ENCODE measurements at regions not wholly inside any gene's neighbourhood (a gene's known extent, or its start where the extent isn't known, plus 50 kb on each side); places are given as distances from the start of the nearest gene placed in this dataset.

GRCh38 chr4:126614356-126614855 lies 1018.4 kb upstream of the INTU start:
- Histone ChIP-seq H3K27me3 (ENCODE audit: low read length) (no peaks in the 10 kb centered on the region), H3K9me3 (ENCODE audit: low read length) (peaks cover 15% of the 10 kb centered on the region), H4K20me1 (ENCODE audit: insufficient read depth, low read depth, low read length) (no peaks in the 10 kb centered on the region), H2AFZ (ENCODE audit: low read length) (no peak overlapping the region), H3K9ac (ENCODE audit: low read length) (no peak overlapping the region), H3K27ac (ENCODE audit: low read length) (no peak overlapping the region), H3K36me3 (ENCODE audit: insufficient read depth, low read length) (no peaks in the 10 kb centered on the region), H3K4me2 (ENCODE audit: low read depth, low read length, poor library complexity, severe bottlenecking) (no peak overlapping the region), H3K4me1 (ENCODE audit: low read length) (no peaks in the 10 kb centered on the region), H3K4me3 (ENCODE audit: low read length) (no peak overlapping the region), H3K79me2 (ENCODE audit: low read length) (no peaks in the 10 kb centered on the region), H3K9me2 (replicated peaks; ENCODE audit: insufficient read depth, low read length) (no peaks in the 10 kb centered on the region)
- DNase-seq = no peak

- H3K27me3 ChIP-seq (ENCODE audit: low read length) = no peaks in the 10 kb centered on the region
- H3K9me2 ChIP-seq (replicated peaks; ENCODE audit: insufficient read depth, low read length) = no peaks in the 10 kb centered on the region
- no peak overlapping the region for H3K4me3 ChIP-seq (ENCODE audit: low read length)
- no peak overlapping the region for H3K4me2 ChIP-seq (ENCODE audit: low read depth, low read length, poor library complexity, severe bottlenecking)
- no peaks in the 10 kb centered on the region for H3K36me3 ChIP-seq (ENCODE audit: insufficient read depth, low read length)
- DNase-seq = no peak
- H3K27ac ChIP-seq (ENCODE audit: low read length) = no peak overlapping the region
- H2AFZ ChIP-seq (ENCODE audit: low read length) = no peak overlapping the region
- peaks cover 25% of the 10 kb centered on the region for H3K9me3 ChIP-seq (ENCODE audit: low read length)
- no peaks in the 10 kb centered on the region for H3K79me2 ChIP-seq (ENCODE audit: low read length)
- H3K4me1 ChIP-seq (ENCODE audit: low read length) = no peaks in the 10 kb centered on the region
- H3K9ac ChIP-seq (ENCODE audit: low read length) = no peak overlapping the region
- no peaks in the 10 kb centered on the region for H4K20me1 ChIP-seq (ENCODE audit: insufficient read depth, low read depth, low read length)
Observed at GRCh38 chr4:126616795-126617194, 1016.0 kb upstream of the INTU start.

GRCh38 chr4:126627255-126627654 lies 1005.5 kb upstream of the INTU start:
- peaks cover 9% of the 10 kb centered on the region for H3K9me3 ChIP-seq (ENCODE audit: low read length)
- no peak for DNase-seq
- H3K9me2 ChIP-seq (replicated peaks; ENCODE audit: insufficient read depth, low read length) = no peaks in the 10 kb centered on the region
- H3K4me3 ChIP-seq (ENCODE audit: low read length) = no peak overlapping the region
- no peaks in the 10 kb centered on the region for H4K20me1 ChIP-seq (ENCODE audit: insufficient read depth, low read depth, low read length)
- no peaks in the 10 kb centered on the region for H3K79me2 ChIP-seq (ENCODE audit: low read length)
- no peak overlapping the region for H3K9ac ChIP-seq (ENCODE audit: low read length)
- no peaks in the 10 kb centered on the region for H3K36me3 ChIP-seq (ENCODE audit: insufficient read depth, low read length)
- H2AFZ ChIP-seq (ENCODE audit: low read length) = no peak overlapping the region
- H3K27me3 ChIP-seq (ENCODE audit: low read length) = no peaks in the 10 kb centered on the region
- H3K4me2 ChIP-seq (ENCODE audit: low read depth, low read length, poor library complexity, severe bottlenecking) = no peak overlapping the region
- H3K27ac ChIP-seq (ENCODE audit: low read length) = no peak overlapping the region
- H3K4me1 ChIP-seq (ENCODE audit: low read length) = no peaks in the 10 kb centered on the region

GRCh38 chr4:126628933-126629332 lies 1003.8 kb upstream of the INTU start:
- Histone ChIP-seq H2AFZ (ENCODE audit: low read length) (no peak overlapping the region), H3K4me3 (ENCODE audit: low read length) (no peak overlapping the region), H3K9me3 (ENCODE audit: low read length) (peaks cover 9% of the 10 kb centered on the region), H3K9ac (ENCODE audit: low read length) (no peak overlapping the region), H3K27ac (ENCODE audit: low read length) (no peak overlapping the region), H3K79me2 (ENCODE audit: low read length) (no peaks in the 10 kb centered on the region), H3K4me2 (ENCODE audit: low read depth, low read length, poor library complexity, severe bottlenecking) (no peak overlapping the region), H3K9me2 (replicated peaks; ENCODE audit: insufficient read depth, low read length) (no peaks in the 10 kb centered on the region), H3K27me3 (ENCODE audit: low read length) (no peaks in the 10 kb centered on the region), H4K20me1 (ENCODE audit: insufficient read depth, low read depth, low read length) (no peaks in the 10 kb centered on the region), H3K4me1 (ENCODE audit: low read length) (no peaks in the 10 kb centered on the region), H3K36me3 (ENCODE audit: insufficient read depth, low read length) (no peaks in the 10 kb centered on the region)
- no peak for DNase-seq

- Histone ChIP-seq H3K27me3 (ENCODE audit: low read length) (no peaks in the 10 kb centered on the region), H3K27ac (ENCODE audit: low read length) (no peak overlapping the region), H3K4me2 (ENCODE audit: low read depth, low read length, poor library complexity, severe bottlenecking) (no peak overlapping the region), H3K36me3 (ENCODE audit: insufficient read depth, low read length) (no peaks in the 10 kb centered on the region), H3K4me3 (ENCODE audit: low read length) (no peak overlapping the region), H3K9ac (ENCODE audit: low read length) (no peak overlapping the region), H3K9me2 (replicated peaks; ENCODE audit: insufficient read depth, low read length) (no peaks in the 10 kb centered on the region), H2AFZ (ENCODE audit: low read length) (no peak overlapping the region), H3K9me3 (ENCODE audit: low read length) (peaks cover 9% of the 10 kb centered on the region), H3K79me2 (ENCODE audit: low read length) (no peaks in the 10 kb centered on the region), H3K4me1 (ENCODE audit: low read length) (no peaks in the 10 kb centered on the region), H4K20me1 (ENCODE audit: insufficient read depth, low read depth, low read length) (no peaks in the 10 kb centered on the region)
- DNase-seq = no peak
Observed at GRCh38 chr4:126630230-126630629, 1002.5 kb upstream of the INTU start.

- no peaks in the 10 kb centered on the region for H4K20me1 ChIP-seq (ENCODE audit: insufficient read depth, low read depth, low read length)
- no peak for DNase-seq
- H3K79me2 ChIP-seq (ENCODE audit: low read length) = no peaks in the 10 kb centered on the region
- H3K9me2 ChIP-seq (replicated peaks; ENCODE audit: insufficient read depth, low read length) = no peaks in the 10 kb centered on the region
- no peaks in the 10 kb centered on the region for H3K36me3 ChIP-seq (ENCODE audit: insufficient read depth, low read length)
- no peak overlapping the region for H2AFZ ChIP-seq (ENCODE audit: low read length)
- no peak overlapping the region for H3K27ac ChIP-seq (ENCODE audit: low read length)
- no peak overlapping the region for H3K4me2 ChIP-seq (ENCODE audit: low read depth, low read length, poor library complexity, severe bottlenecking)
- H3K9me3 ChIP-seq (ENCODE audit: low read length) = peaks cover 11% of the 10 kb centered on the region
- no peak overlapping the region for H3K9ac ChIP-seq (ENCODE audit: low read length)
- H3K27me3 ChIP-seq (ENCODE audit: low read length) = no peaks in the 10 kb centered on the region
- no peak overlapping the region for H3K4me3 ChIP-seq (ENCODE audit: low read length)
- no peaks in the 10 kb centered on the region for H3K4me1 ChIP-seq (ENCODE audit: low read length)
Observed at GRCh38 chr4:126633306-126633705, 999.5 kb upstream of the INTU start.

GRCh38 chr4:126637706-126638105 lies 995.1 kb upstream of the INTU start:
- Histone ChIP-seq H4K20me1 (ENCODE audit: insufficient read depth, low read depth, low read length) (no peaks in the 10 kb centered on the region), H3K36me3 (ENCODE audit: insufficient read depth, low read length) (no peaks in the 10 kb centered on the region), H3K9me3 (ENCODE audit: low read length) (peaks cover 5% of the 10 kb centered on the region), H3K79me2 (ENCODE audit: low read length) (no peaks in the 10 kb centered on the region), H3K9ac (ENCODE audit: low read length) (no peak overlapping the region), H2AFZ (ENCODE audit: low read length) (no peak overlapping the region), H3K4me3 (ENCODE audit: low read length) (no peak overlapping the region), H3K4me2 (ENCODE audit: low read depth, low read length, poor library complexity, severe bottlenecking) (no peak overlapping the region), H3K4me1 (ENCODE audit: low read length) (no peaks in the 10 kb centered on the region), H3K27ac (ENCODE audit: low read length) (no peak overlapping the region), H3K9me2 (replicated peaks; ENCODE audit: insufficient read depth, low read length) (no peaks in the 10 kb centered on the region), H3K27me3 (ENCODE audit: low read length) (no peaks in the 10 kb centered on the region)
- no peak for DNase-seq

- DNase-seq = no peak
- Histone ChIP-seq H4K20me1 (ENCODE audit: insufficient read depth, low read depth, low read length) (no peaks in the 10 kb centered on the region), H3K27me3 (ENCODE audit: low read length) (no peaks in the 10 kb centered on the region), H3K4me3 (ENCODE audit: low read length) (no peak overlapping the region), H3K9me3 (ENCODE audit: low read length) (peaks cover 21% of the 10 kb centered on the region), H3K36me3 (ENCODE audit: insufficient read depth, low read length) (no peaks in the 10 kb centered on the region), H2AFZ (ENCODE audit: low read length) (no peak overlapping the region), H3K27ac (ENCODE audit: low read length) (no peak overlapping the region), H3K79me2 (ENCODE audit: low read length) (no peaks in the 10 kb centered on the region), H3K9me2 (replicated peaks; ENCODE audit: insufficient read depth, low read length) (no peaks in the 10 kb centered on the region), H3K9ac (ENCODE audit: low read length) (no peak overlapping the region), H3K4me2 (ENCODE audit: low read depth, low read length, poor library complexity, severe bottlenecking) (no peak overlapping the region), H3K4me1 (ENCODE audit: low read length) (no peaks in the 10 kb centered on the region)
Observed at GRCh38 chr4:126647320-126647719, 985.4 kb upstream of the INTU start.

All from Karpas-422 (cell line).